H9 (cell line): ENCODE measurements at regions not wholly inside any gene's neighbourhood (a gene's known extent, or its start where the extent isn't known, plus 50 kb on each side); places are given as distances from the start of the nearest gene placed in this dataset.

Experiments used
- DNase-seq: peaks from one replicate; pipeline ENCODE4 v3.0.0-alpha.2; 2017
- H2AFZ ChIP-seq: one replicate; pipeline ENCODE4 v1.6.1; 2013; ENCODE audit warnings: mild to moderate bottlenecking, low read length, control low read depth, moderate library complexity
- H2AK5ac ChIP-seq: 2 replicates; pipeline ENCODE4 v1.6.1; 2013; ENCODE audit warnings: low read length, control low read depth, mixed read lengths; ENCODE audit not compliant: insufficient read length
- H2BK120ac ChIP-seq: one replicate; pipeline ENCODE4 v1.6.1; 2013; ENCODE audit warnings: low read depth, mild to moderate bottlenecking, low read length, control low read depth, inconsistent platforms; ENCODE audit not compliant: poor library complexity, severe bottlenecking
- H2BK12ac ChIP-seq: 2 replicates; pipeline ENCODE4 v1.6.1; 2013; ENCODE audit warnings: low read length, control low read depth, mixed read lengths, low read depth; ENCODE audit not compliant: insufficient read length
- H2BK15ac ChIP-seq: 2 replicates; pipeline ENCODE4 v1.6.1; 2013; ENCODE audit warnings: low read depth, low read length, control low read depth
- H2BK20ac ChIP-seq: one replicate; pipeline ENCODE4 v1.6.1; 2013; ENCODE audit warnings: low read depth, mild to moderate bottlenecking, low read length, control low read depth, inconsistent platforms; ENCODE audit not compliant: poor library complexity, severe bottlenecking
- H2BK5ac ChIP-seq: 2 replicates; pipeline ENCODE4 v1.6.1; 2013; ENCODE audit warnings: low read length, control low read depth, mixed read lengths; ENCODE audit not compliant: insufficient read length
- H3K14ac ChIP-seq: 2 replicates; pipeline ENCODE4 v1.6.1; 2013; ENCODE audit warnings: low read length, control low read depth; ENCODE audit not compliant: insufficient read depth
- H3K18ac ChIP-seq: 2 replicates; pipeline ENCODE4 v1.6.1; 2013; ENCODE audit warnings: low read depth, mild to moderate bottlenecking, mixed read lengths, low read length, control low read depth; ENCODE audit not compliant: insufficient read length
- H3K23ac ChIP-seq: 2 replicates; pipeline ENCODE4 v1.6.1; 2013; ENCODE audit warnings: low read length, control low read depth, mixed read lengths, low read depth; ENCODE audit not compliant: insufficient read length
- H3K23me2 ChIP-seq: 2 replicates; pipeline ENCODE4 v1.6.1; 2013; ENCODE audit warnings: low read depth, mild to moderate bottlenecking, mixed read lengths, low read length, control low read depth; ENCODE audit not compliant: insufficient read length, poor library complexity, severe bottlenecking
- H3K27ac ChIP-seq: 2 replicates; pipeline ENCODE4 v1.5.1; 2013; ENCODE audit warnings: low read length, control low read depth, mixed read lengths, low read depth; ENCODE audit not compliant: insufficient read length
- H3K27me3 ChIP-seq: 2 replicates; pipeline ENCODE4 v1.6.1; 2013; ENCODE audit warnings: low read length, control low read depth, inconsistent platforms; ENCODE audit not compliant: insufficient read depth
- H3K4ac ChIP-seq: 2 replicates; pipeline ENCODE4 v1.6.1; 2013; ENCODE audit warnings: low read depth, mild to moderate bottlenecking, control low read depth, inconsistent platforms, low read length, moderate library complexity
- H3K4me1 ChIP-seq: 2 replicates; pipeline ENCODE4 v1.6.1; 2013; ENCODE audit warnings: low read length, control low read depth, inconsistent platforms; ENCODE audit not compliant: insufficient read depth
- H3K4me2 ChIP-seq: 2 replicates; pipeline ENCODE4 v1.6.1; 2013; ENCODE audit warnings: low read length, control low read depth, mixed read lengths; ENCODE audit not compliant: insufficient read length, insufficient read depth
- H3K56ac ChIP-seq: 2 replicates; pipeline ENCODE4 v1.6.1; 2013; ENCODE audit warnings: low read depth, mild to moderate bottlenecking, mixed read lengths, low read length, control low read depth; ENCODE audit not compliant: insufficient read length
- H3K79me1 ChIP-seq: 2 replicates; pipeline ENCODE4 v1.6.1; 2013; ENCODE audit warnings: low read depth, mild to moderate bottlenecking, moderate library complexity, low read length, control low read depth, inconsistent platforms; ENCODE audit not compliant: insufficient read depth, poor library complexity, severe bottlenecking
- H3K79me2 ChIP-seq: 2 replicates; pipeline ENCODE4 v1.6.1; 2013; ENCODE audit warnings: low read length, control low read depth, inconsistent platforms; ENCODE audit not compliant: insufficient read depth
- H3K9ac ChIP-seq: 2 replicates; pipeline ENCODE4 v1.6.1; 2013; ENCODE audit warnings: low read length, control low read depth, mixed read lengths; ENCODE audit not compliant: insufficient read length; ENCODE audit errors: extremely low read depth
- H3K9me3 ChIP-seq: one replicate; pipeline ENCODE4 v1.6.1; 2013; ENCODE audit warnings: low read depth, low read length, inconsistent platforms; ENCODE audit not compliant: control insufficient read depth
- H3T11ph ChIP-seq: one replicate; pipeline ENCODE4 v1.6.1; 2013; ENCODE audit warnings: mild to moderate bottlenecking, low read length, control low read depth, inconsistent platforms
- H4K20me1 ChIP-seq: one replicate; pipeline ENCODE4 v1.6.1; 2013; ENCODE audit not compliant: control insufficient read depth, insufficient read length, insufficient read depth
- H4K5ac ChIP-seq: 2 replicates; pipeline ENCODE4 v1.6.1; 2013; ENCODE audit warnings: low read depth, mild to moderate bottlenecking, mixed read lengths, low read length, control low read depth; ENCODE audit not compliant: insufficient read length
- H4K8ac ChIP-seq: replicated peaks from 2 replicates; pipeline ENCODE4 v1.6.1; 2013; ENCODE audit warnings: low read length, control low read depth, mixed read lengths, low read depth; ENCODE audit not compliant: insufficient read length
- H4K91ac ChIP-seq: 2 replicates; pipeline ENCODE4 v1.6.1; 2013; ENCODE audit warnings: low read depth, mild to moderate bottlenecking, moderate library complexity, mixed read lengths, low read length, control low read depth; ENCODE audit not compliant: insufficient read length
- H3K27ac Mint-ChIP-seq, 3 experiments: 2 replicates in 2 of 3; 3 replicates in 1 of 3; pipeline ENCODE4 v1.8.0; 2020 to 2021; ENCODE audit warnings: mixed read lengths in 3 of 3, mild to moderate bottlenecking in 1 of 3, moderate library complexity in 1 of 3
- H3K27me3 Mint-ChIP-seq: 2 replicates; pipeline ENCODE4 v1.8.0; 2021; ENCODE audit warnings: low read depth, mild to moderate bottlenecking, moderate library complexity, mixed read lengths
- H3K36me3 Mint-ChIP-seq, 3 experiments: 2 replicates in 2 of 3; 3 replicates in 1 of 3; pipeline ENCODE4 v1.8.0; 2020 to 2021; ENCODE audit warnings: low read depth in 3 of 3, mixed read lengths in 3 of 3; ENCODE audit not compliant: insufficient read depth in 1 of 3
- H3K4me1 Mint-ChIP-seq, 2 experiments: 2 replicates each; pipeline ENCODE4 v1.8.0; 2020; ENCODE audit warnings: mixed read lengths in 2 of 2
- H3K4me3 Mint-ChIP-seq, 2 experiments: 2 replicates in 1 of 2; 3 replicates in 1 of 2; pipeline ENCODE4 v1.8.0; 2020 to 2021; ENCODE audit warnings: mild to moderate bottlenecking in 2 of 2, mixed read lengths in 2 of 2, moderate library complexity in 1 of 2
- H3K9me3 Mint-ChIP-seq, 2 experiments: 2 replicates in 1 of 2; 3 replicates in 1 of 2; pipeline ENCODE4 v1.8.0; 2020; ENCODE audit warnings: mild to moderate bottlenecking in 2 of 2, mixed read lengths in 2 of 2, moderate library complexity in 1 of 2
- WGBS: extraction: QIAGEN DNeasy Blood & Tissue Kit; methylation state at CpG from one replicate; pipeline ENCODE4 v1.1.7; 2013; ENCODE audit warnings: missing lambda C conversion rate, low lambda C conversion rate, mixed read lengths; ENCODE audit not compliant: insufficient read length; ENCODE audit errors: extremely low coverage; 5-methylcytosine and 5-hydroxymethylcytosine counted together
- TF ChIP-seq, protein P1 (sequence below): fragments of 200-600 bp; sonication (generic); conservative IDR thresholded peaks from 3 replicates; pipeline ENCODE4 v1.8.0; 2021; ENCODE audit warnings: antibody characterized with exemption, mild to moderate bottlenecking

DNA sequence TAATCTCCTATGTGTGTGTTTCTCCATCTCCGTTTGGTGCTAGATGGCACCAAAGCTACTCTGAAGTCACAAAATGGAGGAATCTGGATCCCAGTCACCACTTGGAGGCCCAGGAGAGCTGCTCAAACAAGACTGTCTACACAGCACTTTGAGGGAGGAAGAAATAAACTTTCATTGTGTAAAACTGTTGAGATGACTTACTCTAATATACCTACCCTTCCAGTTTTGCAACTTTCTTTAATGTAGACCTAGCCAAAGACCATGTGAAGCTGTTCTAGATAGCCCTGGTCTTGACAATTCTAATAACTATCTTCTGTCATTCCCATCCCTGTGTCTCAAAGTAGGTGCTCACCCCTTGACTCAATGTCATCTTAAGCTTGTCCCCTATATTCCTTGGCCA is 52.8 kb upstream of the TAB3 start:
- peaks cover 0 to 1% (median 0%) of the 10 kb centered on the region in 3 experiments; a peak in 1 of 7 replicates for H3K36me3 Mint-ChIP-seq
- Histone ChIP-seq H3K4ac (no peak overlapping the region), H4K5ac (no peak overlapping the region), H2AFZ (no peak overlapping the region), H3K4me2 (no peak overlapping the region), H2BK5ac (no peak overlapping the region), H2BK20ac (no peak overlapping the region), H3K4me1 (no peaks in the 10 kb centered on the region), H3K9ac (no peak overlapping the region), H3T11ph (no peak overlapping the region), H2AK5ac (no peak overlapping the region), H3K27me3 (no peaks in the 10 kb centered on the region), H3K79me1 (no peaks in the 10 kb centered on the region), H3K23ac (no peak overlapping the region), H4K20me1 (no peaks in the 10 kb centered on the region), H2BK12ac (no peak overlapping the region), H3K9me3 (no peaks in the 10 kb centered on the region), H3K23me2 (no peaks in the 10 kb centered on the region), H3K56ac (no peak overlapping the region), H4K91ac (no peak overlapping the region), H4K8ac (no peak overlapping the region), H2BK120ac (no peak overlapping the region), H3K27ac (no peak overlapping the region), H3K14ac (no peak overlapping the region), H3K79me2 (no peaks in the 10 kb centered on the region), H3K18ac (no peak overlapping the region), H2BK15ac (no peak overlapping the region)
- no peaks in the 10 kb centered on the region for H3K4me1 Mint-ChIP-seq
- DNase-seq: no peak
- TF ChIP-seq, protein P1, sequence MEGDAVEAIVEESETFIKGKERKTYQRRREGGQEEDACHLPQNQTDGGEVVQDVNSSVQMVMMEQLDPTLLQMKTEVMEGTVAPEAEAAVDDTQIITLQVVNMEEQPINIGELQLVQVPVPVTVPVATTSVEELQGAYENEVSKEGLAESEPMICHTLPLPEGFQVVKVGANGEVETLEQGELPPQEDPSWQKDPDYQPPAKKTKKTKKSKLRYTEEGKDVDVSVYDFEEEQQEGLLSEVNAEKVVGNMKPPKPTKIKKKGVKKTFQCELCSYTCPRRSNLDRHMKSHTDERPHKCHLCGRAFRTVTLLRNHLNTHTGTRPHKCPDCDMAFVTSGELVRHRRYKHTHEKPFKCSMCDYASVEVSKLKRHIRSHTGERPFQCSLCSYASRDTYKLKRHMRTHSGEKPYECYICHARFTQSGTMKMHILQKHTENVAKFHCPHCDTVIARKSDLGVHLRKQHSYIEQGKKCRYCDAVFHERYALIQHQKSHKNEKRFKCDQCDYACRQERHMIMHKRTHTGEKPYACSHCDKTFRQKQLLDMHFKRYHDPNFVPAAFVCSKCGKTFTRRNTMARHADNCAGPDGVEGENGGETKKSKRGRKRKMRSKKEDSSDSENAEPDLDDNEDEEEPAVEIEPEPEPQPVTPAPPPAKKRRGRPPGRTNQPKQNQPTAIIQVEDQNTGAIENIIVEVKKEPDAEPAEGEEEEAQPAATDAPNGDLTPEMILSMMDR: no peak
- H3K27me3 Mint-ChIP-seq: no peaks in the 10 kb centered on the region
- no peak overlapping the region for H3K4me3 Mint-ChIP-seq
- peaks cover 61 to 65% of the 10 kb centered on the region in 2 experiments for H3K9me3 Mint-ChIP-seq
- H3K27ac Mint-ChIP-seq: no peak overlapping the region
- no CpG with 5 or more reads among the region's 1 CpG for WGBS
